Smooth muscle cell (in vitro differentiated cells): ENCODE measurements at regions not wholly inside any gene's neighbourhood (a gene's known extent, or its start where the extent isn't known, plus 50 kb on each side); places are given as distances from the start of the nearest gene placed in this dataset.
A peak's percentile ranks its signal among the peaks of the same experiment; 100 is the strongest.

ENCODE experiments used
- DNase-seq: peaks from one replicate; lab custom pipeline; 2025; ENCODE audit not compliant: unreplicated experiment; lab: John Stamatoyannopoulos, UW
- H2AFZ ChIP-seq: fragments of 200-600 bp; sonication (generic); 2 replicates; pipeline ENCODE4 v1.6.0; 2016; ENCODE audit warnings: antibody characterized with exemption, low read depth, mild to moderate bottlenecking
- H3F3A ChIP-seq: fragments of 200-600 bp; sonication (generic); 2 replicates; pipeline ENCODE4 v1.6.0; 2017; ENCODE audit warnings: antibody characterized with exemption, low read depth
- H3K27ac ChIP-seq: fragments of 200-600 bp; sonication (generic); 2 replicates; pipeline ENCODE4 v1.5.1; 2016; ENCODE audit warnings: low read depth, mild to moderate bottlenecking
- H3K27me3 ChIP-seq: fragments of 200-600 bp; sonication (generic); 2 replicates; pipeline ENCODE4 v1.6.1; 2016; ENCODE audit warnings: low read depth, mild to moderate bottlenecking
- H3K36me3 ChIP-seq: fragments of 200-600 bp; sonication (generic); 2 replicates; pipeline ENCODE4 v1.5.1; 2016; ENCODE audit warnings: low read depth
- H3K4me1 ChIP-seq: fragments of 200-600 bp; sonication (generic); 2 replicates; pipeline ENCODE4 v1.5.1; 2016; ENCODE audit warnings: low read depth
- H3K4me2 ChIP-seq: fragments of 200-600 bp; sonication (generic); 2 replicates; pipeline ENCODE4 v1.6.0; 2016; ENCODE audit warnings: mild to moderate bottlenecking
- H3K4me3 ChIP-seq: fragments of 200-600 bp; sonication (generic); 2 replicates; pipeline ENCODE4 v1.5.1; 2016; ENCODE audit warnings: mild to moderate bottlenecking
- H3K79me2 ChIP-seq: fragments of 200-600 bp; sonication (generic); 2 replicates; pipeline ENCODE4 v1.6.0; 2016; ENCODE audit warnings: low read depth, mild to moderate bottlenecking
- H3K9ac ChIP-seq: fragments of 200-600 bp; sonication (generic); 2 replicates; pipeline ENCODE4 v1.6.0; 2016; ENCODE audit warnings: low read depth
- H3K9me3 ChIP-seq: fragments of 200-600 bp; sonication (generic); replicated peaks from 2 replicates; pipeline ENCODE4 v1.5.1; 2016; ENCODE audit warnings: low read depth
- H4K20me1 ChIP-seq: fragments of 200-600 bp; sonication (generic); 2 replicates; pipeline ENCODE4 v1.6.0; 2016; ENCODE audit warnings: low read depth
- WGBS: methylation state at CpG from one replicate; pipeline ENCODE4 v1.1.7; 2016; ENCODE audit warnings: low lambda C conversion rate; 5-methylcytosine and 5-hydroxymethylcytosine counted together
- TF ChIP-seq, protein P1 (sequence below): fragments of 200-600 bp; sonication (generic); IDR thresholded peaks from 2 replicates; pipeline ENCODE4 v1.5.1; 2017; ENCODE audit warnings: borderline replicate concordance, mild to moderate bottlenecking, antibody characterized with exemption; ENCODE audit not compliant: insufficient read depth, poor library complexity, severe bottlenecking

GRCh38 chr12:92467886-92468285, 234.9 kb upstream of the PLEKHG7 start:
- Histone ChIP-seq H3K27me3 (no peaks in the 10 kb centered on the region), H3K9ac (no peak overlapping the region), H3K4me2 (no peak overlapping the region), H3K4me3 (no peak overlapping the region), H3K79me2 (no peaks in the 10 kb centered on the region), H3K9me3 (no peaks in the 10 kb centered on the region), H4K20me1 (no peaks in the 10 kb centered on the region), H3F3A (no peaks in the 10 kb centered on the region), H3K4me1 (peaks cover 27% of the 10 kb centered on the region), H3K36me3 (no peaks in the 10 kb centered on the region), H3K27ac (no peak overlapping the region), H2AFZ (no peak overlapping the region)
- no peak for DNase-seq
- TF ChIP-seq, protein P1, sequence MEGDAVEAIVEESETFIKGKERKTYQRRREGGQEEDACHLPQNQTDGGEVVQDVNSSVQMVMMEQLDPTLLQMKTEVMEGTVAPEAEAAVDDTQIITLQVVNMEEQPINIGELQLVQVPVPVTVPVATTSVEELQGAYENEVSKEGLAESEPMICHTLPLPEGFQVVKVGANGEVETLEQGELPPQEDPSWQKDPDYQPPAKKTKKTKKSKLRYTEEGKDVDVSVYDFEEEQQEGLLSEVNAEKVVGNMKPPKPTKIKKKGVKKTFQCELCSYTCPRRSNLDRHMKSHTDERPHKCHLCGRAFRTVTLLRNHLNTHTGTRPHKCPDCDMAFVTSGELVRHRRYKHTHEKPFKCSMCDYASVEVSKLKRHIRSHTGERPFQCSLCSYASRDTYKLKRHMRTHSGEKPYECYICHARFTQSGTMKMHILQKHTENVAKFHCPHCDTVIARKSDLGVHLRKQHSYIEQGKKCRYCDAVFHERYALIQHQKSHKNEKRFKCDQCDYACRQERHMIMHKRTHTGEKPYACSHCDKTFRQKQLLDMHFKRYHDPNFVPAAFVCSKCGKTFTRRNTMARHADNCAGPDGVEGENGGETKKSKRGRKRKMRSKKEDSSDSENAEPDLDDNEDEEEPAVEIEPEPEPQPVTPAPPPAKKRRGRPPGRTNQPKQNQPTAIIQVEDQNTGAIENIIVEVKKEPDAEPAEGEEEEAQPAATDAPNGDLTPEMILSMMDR: no peak
- WGBS: 8% methylated on average over 1 of the region's 1 CpG

GRCh38 chr12:92466391-92467305, 236.1 kb upstream of the PLEKHG7 start:
- Histone ChIP-seq H3K27ac (no peak overlapping the region), H2AFZ (no peak overlapping the region), H3K4me1 (peaks cover 36% of the 10 kb centered on the region), H3F3A (no peaks in the 10 kb centered on the region), H3K4me2 (no peak overlapping the region), H3K79me2 (no peaks in the 10 kb centered on the region), H3K4me3 (peak overlapping the region; percentile 6), H3K9me3 (no peaks in the 10 kb centered on the region), H3K36me3 (no peaks in the 10 kb centered on the region), H4K20me1 (no peaks in the 10 kb centered on the region), H3K27me3 (no peaks in the 10 kb centered on the region), H3K9ac (no peak overlapping the region)
- DNase-seq: no peak
- 60% methylated on average over 13 of the region's 13 CpGs for WGBS
- TF ChIP-seq, protein P1: no peak

GRCh38 chr12:92465786-92466295, 236.9 kb upstream of the PLEKHG7 start:
- Histone ChIP-seq H3K4me1 (peaks cover 37% of the 10 kb centered on the region), H3K36me3 (no peaks in the 10 kb centered on the region), H2AFZ (no peak overlapping the region), H3F3A (no peaks in the 10 kb centered on the region), H4K20me1 (no peaks in the 10 kb centered on the region), H3K4me2 (no peak overlapping the region), H3K27ac (no peak overlapping the region), H3K27me3 (no peaks in the 10 kb centered on the region), H3K79me2 (no peaks in the 10 kb centered on the region), H3K9me3 (no peaks in the 10 kb centered on the region), H3K4me3 (no peak overlapping the region), H3K9ac (no peak overlapping the region)
- TF ChIP-seq, protein P1: no peak
- DNase-seq: no peak
- WGBS: 96% methylated on average over 9 of the region's 9 CpGs
